HepG2 (cell line): ENCODE measurements at regions not wholly inside any gene's neighbourhood (a gene's known extent, or its start where the extent isn't known, plus 50 kb on each side); places are given as distances from the start of the nearest gene placed in this dataset.
A peak's percentile ranks its signal among the peaks of the same experiment; 100 is the strongest.

ENCODE experiments used
- ATAC-seq: fragments of 200-7000 bp; cut with Tn5 transposase; 3 replicates; pipeline ENCODE4 v1.9.1; 2020; ENCODE audit warnings: mild to moderate bottlenecking, moderate library complexity
- BruUV-seq: library from RNA; stranded (reverse); fragments of 400-500 nt; replicated peaks from 2 replicates; lab custom pipeline; 2021; lab: Mats Ljungman, UMichigan
- CTCF ChIA-PET: fragments of 300-600 bp; formaldehyde crosslinking; extraction: SDS; loops from one replicate; lab custom pipeline; 2021; ENCODE audit warnings: low total read pairs, inconsistent platforms, low intra/inter-chr PET ratio; lab: Yijun Ruan, JAX
- POLR2A ChIA-PET: fragments of 350-600 bp; sonication (Branson Sonifier 250); formaldehyde crosslinking; loops from one replicate; lab custom pipeline; 2020; ENCODE audit warnings: antibody characterized with exemption, inconsistent platforms; lab: Yijun Ruan, JAX
- DNase-seq: peaks from one replicate; pipeline ENCODE4 v3.0.0-alpha.2; 2015; ENCODE audit warnings: low spot score
- FAIRE-seq: peaks from 3 replicates; lab custom pipeline; 2011; peaks lifted over from hg19 to GRCh38; lab: Jason Lieb, UNC
- H2AFZ ChIP-seq: one replicate; pipeline ENCODE4 v1.6.1; 2011; ENCODE audit warnings: low read length, inconsistent platforms
- H3K27ac ChIP-seq: fragments of 300-600 bp; 3 replicates; pipeline ENCODE4 v1.8.0; 2011; ENCODE audit warnings: mixed run types, mild to moderate bottlenecking, mixed read lengths, low read length, inconsistent platforms; ENCODE audit not compliant: insufficient read depth; ENCODE audit errors: extremely low read length
- H3K27me3 ChIP-seq, 2 experiments: fragments of 200-600 bp in 1 of 2; 2 replicates in 1 of 2; 3 replicates in 1 of 2; pipeline versions ENCODE4 v1.6.0 to v1.8.0; 2011; ENCODE audit warnings: low read length in 2 of 2, mild to moderate bottlenecking in 2 of 2, moderate library complexity in 2 of 2, inconsistent platforms in 1 of 2; ENCODE audit not compliant: insufficient read depth in 2 of 2, control insufficient read depth in 1 of 2
- H3K36me3 ChIP-seq, 2 experiments: fragments of 200-600 bp in 1 of 2; replicated peaks in 1 of 2; 2 replicates in 1 of 2; 3 replicates in 1 of 2; pipeline versions ENCODE4 v1.5.1 to v1.8.0; 2011; ENCODE audit warnings: low read length in 2 of 2, inconsistent platforms in 1 of 2; ENCODE audit not compliant: insufficient read depth in 2 of 2, control insufficient read depth in 1 of 2
- H3K4me1 ChIP-seq: 2 replicates; pipeline ENCODE4 v1.5.1; 2012; ENCODE audit warnings: low read length, inconsistent platforms; ENCODE audit not compliant: insufficient read depth
- H3K4me2 ChIP-seq: 2 replicates; pipeline ENCODE4 v1.6.0; 2011; ENCODE audit warnings: low read depth, low read length, inconsistent platforms
- H3K4me3 ChIP-seq, 3 experiments: fragments of 200-600 bp in 1 of 3; sonication (generic), shearing (Covaris generic) in 1 of 3; replicated peaks in 1 of 3; 2 replicates each; pipeline ENCODE4 v1.5.1; 2011 to 2016; ENCODE audit warnings: low read length in 3 of 3, inconsistent platforms in 2 of 3, low read depth in 2 of 3, mild to moderate bottlenecking in 2 of 3, control low read depth in 1 of 3, mixed read lengths in 1 of 3; ENCODE audit not compliant: insufficient read depth in 1 of 3
- H3K79me2 ChIP-seq: one replicate; pipeline ENCODE4 v1.6.1; 2011; ENCODE audit warnings: low read length, inconsistent platforms; ENCODE audit not compliant: insufficient read depth
- H3K9ac ChIP-seq: 2 replicates; pipeline ENCODE4 v1.6.0; 2011; ENCODE audit warnings: mild to moderate bottlenecking, low read depth, low read length, inconsistent platforms; ENCODE audit not compliant: insufficient read depth
- H3K9me3 ChIP-seq: 2 replicates; pipeline ENCODE4 v1.5.1; 2012; ENCODE audit warnings: mild to moderate bottlenecking, low read length
- H4K20me1 ChIP-seq: 2 replicates; pipeline ENCODE4 v1.6.0; 2011; ENCODE audit warnings: inconsistent platforms, mild to moderate bottlenecking, low read length, moderate library complexity; ENCODE audit not compliant: insufficient read depth
- PCBP2 ChIP-seq: fragments of 200-400 bp; formaldehyde crosslinking; optimal IDR thresholded peaks from 2 replicates; pipeline ENCODE3; 2018; ENCODE audit warnings: low read length, low read depth; ENCODE audit not compliant: poor library complexity, severe bottlenecking
- PPARG ChIP-seq: conservative IDR thresholded peaks from 2 replicates; pipeline ENCODE4 v1.6.1; 2016; ENCODE audit warnings: missing biosample characterization, missing genetic modification reagents
- SMAD3 ChIP-seq: sonication (generic); formaldehyde crosslinking; IDR thresholded peaks from 2 replicates; pipeline ENCODE4 v1.4.0; 2020; ENCODE audit warnings: missing genetic modification reagents
- ZNF329 ChIP-seq: sonication (generic); formaldehyde crosslinking; IDR thresholded peaks from 2 replicates; pipeline ENCODE4 v1.9.0; 2021; ENCODE audit warnings: low read depth, mild to moderate bottlenecking, missing genetic modification reagents
- ZNF672 ChIP-seq: sonication (generic); formaldehyde crosslinking; IDR thresholded peaks from 2 replicates; pipeline ENCODE4 v1.8.1; 2022; ENCODE audit warnings: missing genetic modification reagents
- ZSCAN31 ChIP-seq: sonication (generic); formaldehyde crosslinking; IDR thresholded peaks from 2 replicates; pipeline ENCODE4 v1.5.0; 2020; ENCODE audit warnings: low read depth, mild to moderate bottlenecking, missing genetic modification reagents
- WGBS: methylation state at CpG from one replicate; pipeline ENCODE4 v1.1.6; 2017; ENCODE audit warnings: low lambda C conversion rate; 5-methylcytosine and 5-hydroxymethylcytosine counted together
- in situ Hi-C: cut with HindIII; loops from 2 replicates; pipeline ENCODE4 v1.10.0; 2017; ENCODE audit warnings: low pct_unique_long_range_greater_than_20kb; ENCODE audit not compliant: extremely low pct_ligation_motif_present
- intact Hi-C: fragments of 100-400 bp; cut with micrococcal nuclease; formaldehyde crosslinking; loops from one replicate; pipeline ENCODE4 v1.10.0; 2022; ENCODE audit not compliant: unreplicated experiment
- TF ChIP-seq, protein P1 (sequence below): sonication (generic); formaldehyde crosslinking; IDR thresholded peaks from 2 replicates; pipeline ENCODE4 v1.5.0; 2020; ENCODE audit warnings: missing genetic modification reagents

DNA sequence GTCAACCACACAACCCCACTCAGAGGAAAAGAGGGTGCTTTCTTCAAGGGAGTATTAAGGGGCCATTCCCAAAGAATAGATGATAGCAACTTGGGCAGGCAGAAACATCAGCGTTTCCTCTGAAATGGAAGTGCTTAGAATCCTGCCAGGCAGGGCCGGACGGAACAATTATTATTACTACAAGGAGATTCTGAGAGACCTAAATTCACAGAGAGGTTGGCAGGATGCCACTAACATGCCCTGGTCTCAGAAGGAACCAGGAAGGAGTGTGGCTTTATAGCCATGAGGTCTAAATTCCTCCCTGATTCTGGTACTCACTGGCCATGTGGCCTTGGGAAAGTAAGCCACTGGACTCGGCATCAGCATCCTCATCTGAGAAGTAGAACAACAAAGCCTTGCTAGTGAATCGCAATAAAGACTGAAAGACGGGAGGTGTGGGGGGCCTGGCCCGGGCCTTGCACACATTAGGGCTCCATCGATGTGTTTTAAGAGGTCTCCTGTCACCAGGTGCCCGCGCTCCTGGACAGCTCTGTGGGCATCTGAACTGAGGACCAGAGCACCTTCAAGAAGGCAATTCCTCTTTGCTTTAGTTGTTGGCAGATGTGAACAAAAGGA lies 131.5 kb downstream of the OAT start (continued):
- TF ChIP-seq ZNF672 (CRISPR knock-in tag) = no peak
- TF ChIP-seq PCBP2 = no peak
- TF ChIP-seq SMAD3 (CRISPR knock-in tag) = no peak

DNA sequence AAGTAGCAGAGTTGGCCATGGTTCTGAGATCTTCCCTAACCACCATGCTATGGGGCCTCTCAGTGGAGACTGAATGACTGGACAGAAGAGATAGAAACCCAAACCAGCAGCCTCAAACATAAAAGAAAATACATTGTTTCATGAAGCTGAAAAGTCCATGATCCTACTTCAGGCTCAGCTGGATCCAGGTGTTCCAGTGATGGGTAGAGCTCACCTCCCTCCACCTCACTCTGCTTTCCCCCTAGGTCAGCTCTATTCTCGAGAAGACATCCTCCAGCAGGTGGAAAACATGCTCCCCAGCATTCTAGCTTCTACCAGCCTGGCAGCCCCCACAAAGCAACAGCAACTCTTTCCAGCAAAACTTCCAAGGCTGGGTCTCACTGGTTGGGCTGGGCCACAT lies 132.1 kb downstream of the OAT start:
- Histone ChIP-seq H3K4me2 (no peak overlapping the region), H3K9me3 (no peaks in the 10 kb centered on the region), H4K20me1 (no peaks in the 10 kb centered on the region), H3K27me3 (peaks cover 0 to 30% of the 10 kb centered on the region in 2 experiments; a peak in 3 of 5 replicates), H3K36me3 (no peaks in the 10 kb centered on the region), H3K4me3 (no peak overlapping the region), H3K9ac (no peak overlapping the region), H3K79me2 (no peaks in the 10 kb centered on the region), H3K4me1 (no peaks in the 10 kb centered on the region), H2AFZ (no peak overlapping the region), H3K27ac (no peak overlapping the region)
- no TSS peak for BruUV-seq
- POLR2A ChIA-PET = no interaction called here
- ATAC-seq = no peak
- CTCF ChIA-PET = no interaction called here
- intact Hi-C loops (no loop called here), in situ Hi-C loops (no loop called here)
- 7% methylated on average over 1 of the region's 1 CpG for WGBS
- no peak for FAIRE-seq
- DNase-seq = no peak
- TF ChIP-seq ZNF329 (CRISPR knock-in tag) (peak; percentile 96), ZSCAN31 (CRISPR knock-in tag) (no peak), ZNF672 (CRISPR knock-in tag) (no peak), PPARG (CRISPR knock-in tag) (no peak)
- TF ChIP-seq, protein P1, sequence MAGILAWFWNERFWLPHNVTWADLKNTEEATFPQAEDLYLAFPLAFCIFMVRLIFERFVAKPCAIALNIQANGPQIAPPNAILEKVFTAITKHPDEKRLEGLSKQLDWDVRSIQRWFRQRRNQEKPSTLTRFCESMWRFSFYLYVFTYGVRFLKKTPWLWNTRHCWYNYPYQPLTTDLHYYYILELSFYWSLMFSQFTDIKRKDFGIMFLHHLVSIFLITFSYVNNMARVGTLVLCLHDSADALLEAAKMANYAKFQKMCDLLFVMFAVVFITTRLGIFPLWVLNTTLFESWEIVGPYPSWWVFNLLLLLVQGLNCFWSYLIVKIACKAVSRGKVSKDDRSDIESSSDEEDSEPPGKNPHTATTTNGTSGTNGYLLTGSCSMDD = no peak
